C4-2B (cell line): ENCODE measurements at regions not wholly inside any gene's neighbourhood (a gene's known extent, or its start where the extent isn't known, plus 50 kb on each side); places are given as distances from the start of the nearest gene placed in this dataset.

Experiments
- ZFX ChIP-seq: fragments of 450-650 bp; IDR thresholded peaks from 2 replicates; pipeline ENCODE4 v1.6.1; 2017
- TF ChIP-seq, protein P1 (sequence below): fragments of 450-650 bp; conservative IDR thresholded peaks from 2 replicates; pipeline ENCODE4 v1.5.1; 2017; ENCODE audit warnings: mild to moderate bottlenecking

- TF ChIP-seq, protein P1, sequence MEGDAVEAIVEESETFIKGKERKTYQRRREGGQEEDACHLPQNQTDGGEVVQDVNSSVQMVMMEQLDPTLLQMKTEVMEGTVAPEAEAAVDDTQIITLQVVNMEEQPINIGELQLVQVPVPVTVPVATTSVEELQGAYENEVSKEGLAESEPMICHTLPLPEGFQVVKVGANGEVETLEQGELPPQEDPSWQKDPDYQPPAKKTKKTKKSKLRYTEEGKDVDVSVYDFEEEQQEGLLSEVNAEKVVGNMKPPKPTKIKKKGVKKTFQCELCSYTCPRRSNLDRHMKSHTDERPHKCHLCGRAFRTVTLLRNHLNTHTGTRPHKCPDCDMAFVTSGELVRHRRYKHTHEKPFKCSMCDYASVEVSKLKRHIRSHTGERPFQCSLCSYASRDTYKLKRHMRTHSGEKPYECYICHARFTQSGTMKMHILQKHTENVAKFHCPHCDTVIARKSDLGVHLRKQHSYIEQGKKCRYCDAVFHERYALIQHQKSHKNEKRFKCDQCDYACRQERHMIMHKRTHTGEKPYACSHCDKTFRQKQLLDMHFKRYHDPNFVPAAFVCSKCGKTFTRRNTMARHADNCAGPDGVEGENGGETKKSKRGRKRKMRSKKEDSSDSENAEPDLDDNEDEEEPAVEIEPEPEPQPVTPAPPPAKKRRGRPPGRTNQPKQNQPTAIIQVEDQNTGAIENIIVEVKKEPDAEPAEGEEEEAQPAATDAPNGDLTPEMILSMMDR = no peak
- TF ChIP-seq ZFX = no peak
Observed at GRCh38 chr1:189983166-189983890, 494.3 kb downstream of the BRINP3 start.
